GM21529 (cell line): ENCODE measurements at regions not wholly inside any gene's neighbourhood (a gene's known extent, or its start where the extent isn't known, plus 50 kb on each side); places are given as distances from the start of the nearest gene placed in this dataset.

ENCODE experiments used
- ATAC-seq: cut with Tn5 transposase; IDR thresholded peaks from one replicate; pipeline ENCODE4 v1.9.1; 2021; ENCODE audit not compliant: unreplicated experiment

- ATAC-seq: no peak
Measured at GRCh38 chr11:15859411-15859810, 496.9 kb downstream of the SOX6 start.

- ATAC-seq: no peak
Measured at GRCh38 chr11:15861256-15861655, 495.1 kb downstream of the SOX6 start.

GRCh38 chr11:15863411-15863810 lies 492.9 kb downstream of the SOX6 start:
- no peak for ATAC-seq

- no peak for ATAC-seq
Measured at GRCh38 chr11:15864026-15864805, 492.1 kb downstream of the SOX6 start.

GRCh38 chr11:15865212-15865987 lies 490.9 kb downstream of the SOX6 start:
- no peak for ATAC-seq

GRCh38 chr11:15867871-15868270 lies 488.5 kb downstream of the SOX6 start:
- ATAC-seq: no peak

- no peak for ATAC-seq
Measured at GRCh38 chr11:15870911-15871310, 485.4 kb downstream of the SOX6 start.

- no peak for ATAC-seq
Measured at GRCh38 chr11:15871904-15872626, 484.3 kb downstream of the SOX6 start.

GRCh38 chr11:15873501-15873900 lies 482.8 kb downstream of the SOX6 start:
- ATAC-seq: no peak

- ATAC-seq: no peak
Measured at GRCh38 chr11:15874704-15875103, 481.6 kb downstream of the SOX6 start.

- no peak for ATAC-seq
Measured at GRCh38 chr11:15875393-15875792, 481.0 kb downstream of the SOX6 start.

GRCh38 chr11:15875943-15876342 lies 480.4 kb downstream of the SOX6 start:
- no peak for ATAC-seq

GRCh38 chr11:15878756-15879155 lies 477.6 kb downstream of the SOX6 start:
- ATAC-seq: no peak

- no peak for ATAC-seq
Measured at GRCh38 chr11:15880291-15880690, 476.1 kb downstream of the SOX6 start.

- no peak for ATAC-seq
Measured at GRCh38 chr11:15882876-15883454, 473.4 kb downstream of the SOX6 start.

GRCh38 chr11:15883455-15883920 lies 472.9 kb downstream of the SOX6 start:
- ATAC-seq: no peak

GRCh38 chr11:15884141-15884540 lies 472.2 kb downstream of the SOX6 start:
- no peak for ATAC-seq

- no peak for ATAC-seq
Measured at GRCh38 chr11:15884777-15885540, 471.4 kb downstream of the SOX6 start.

GRCh38 chr11:15885854-15886253 lies 470.5 kb downstream of the SOX6 start:
- ATAC-seq: no peak

- ATAC-seq: no peak
Measured at GRCh38 chr11:15886299-15886698, 470.0 kb downstream of the SOX6 start.
